Right cardiac atrium (tissue), 5 donors: ENCODE measurements at regions not wholly inside any gene's neighbourhood (a gene's known extent, or its start where the extent isn't known, plus 50 kb on each side); places are given as distances from the start of the nearest gene placed in this dataset.
"Not testable (repeated sequence)": the region's sequence is repeated elsewhere in the genome, so short reads cannot be mapped to it uniquely, and the experiment has no call there.

Source experiments
- ATAC-seq, 2 donors: fragments of 200-7000 bp; cut with Tn5 transposase; one replicate each; pipeline versions ENCODE4 v1.8.0 to v1.9.1; 2020; ENCODE audit warnings: moderate library complexity in 2 of 2, mild to moderate bottlenecking in 1 of 2
- DNase-seq, 3 donors: peaks; one replicate each; pipeline ENCODE4 v3.0.0-alpha.2; 2020
- H3K27ac ChIP-seq: one replicate; pipeline ENCODE4 v1.5.1; 2013; ENCODE audit warnings: mild to moderate bottlenecking, low read length, control low read depth, moderate library complexity
- H3K27me3 ChIP-seq: one replicate; pipeline ENCODE4 v1.6.1; 2013; ENCODE audit not compliant: control insufficient read depth, insufficient read depth
- H3K4me1 ChIP-seq: one replicate; pipeline ENCODE4 v1.6.1; 2013; ENCODE audit warnings: low read length; ENCODE audit not compliant: control insufficient read depth, insufficient read depth
- H3K4me3 ChIP-seq: one replicate; pipeline ENCODE4 v1.5.1; 2013; ENCODE audit warnings: low read length, control low read depth
- H3K9me3 ChIP-seq: one replicate; pipeline ENCODE4 v1.6.1; 2013; ENCODE audit warnings: low read length; ENCODE audit not compliant: control insufficient read depth
- WGBS: extraction: QIAGEN DNeasy Blood & Tissue Kit; methylation state at CpG from one replicate; pipeline ENCODE4 v1.1.7; 2013; 5-methylcytosine and 5-hydroxymethylcytosine counted together
- intact Hi-C, 4 donors: fragments of 100-400 bp; cut with DNase I; formaldehyde crosslinking; loops; one replicate each; pipeline versions ENCODE4 v1.11.0 to v1.14.0; 2022 to 2023
- donor health status: healthy with polysubstance abuse.
- donor health status: DM: no; HTN: yes; CAD: no.
- donor health status: DM: no; HTN: no; CAD: no.
- donor health status: DM: no; HTN: yes; CAD: no; lungs with severe emphysema.
- donor health status: DM: yes; HTN: yes; CAD: no.

GRCh38 chr5:84885485-84886258 is 501.0 kb upstream of the EDIL3 start:
- Histone ChIP-seq H3K4me3 (no peak overlapping the region), H3K9me3 (no peaks in the 10 kb centered on the region), H3K27ac (no peak overlapping the region), H3K4me1 (no peaks in the 10 kb centered on the region), H3K27me3 (no peaks in the 10 kb centered on the region)
- WGBS: 19% methylated on average over 1 of the region's 1 CpG
- DNase-seq (peak; percentile 40 to 80 (median 63)), ATAC-seq (peak; percentile 91 to 97)
- intact Hi-C loops: no loop called here

- no peak for ATAC-seq
- H3K27ac ChIP-seq: no peak overlapping the region
- H3K4me1 ChIP-seq: no peaks in the 10 kb centered on the region
- no peak for DNase-seq
- intact Hi-C loops: no loop called here
- WGBS: 77% methylated on average over 4 of the region's 4 CpGs
- no peak overlapping the region for H3K4me3 ChIP-seq
- no peaks in the 10 kb centered on the region for H3K9me3 ChIP-seq
- no peaks in the 10 kb centered on the region for H3K27me3 ChIP-seq
Observed at GRCh38 chr5:84881737-84882136, 497.1 kb upstream of the EDIL3 start.

- intact Hi-C loops: no loop called here
- ATAC-seq: no peak
Observed at GRCh38 chr5:84874196-84874595, 489.5 kb upstream of the EDIL3 start.

DNA sequence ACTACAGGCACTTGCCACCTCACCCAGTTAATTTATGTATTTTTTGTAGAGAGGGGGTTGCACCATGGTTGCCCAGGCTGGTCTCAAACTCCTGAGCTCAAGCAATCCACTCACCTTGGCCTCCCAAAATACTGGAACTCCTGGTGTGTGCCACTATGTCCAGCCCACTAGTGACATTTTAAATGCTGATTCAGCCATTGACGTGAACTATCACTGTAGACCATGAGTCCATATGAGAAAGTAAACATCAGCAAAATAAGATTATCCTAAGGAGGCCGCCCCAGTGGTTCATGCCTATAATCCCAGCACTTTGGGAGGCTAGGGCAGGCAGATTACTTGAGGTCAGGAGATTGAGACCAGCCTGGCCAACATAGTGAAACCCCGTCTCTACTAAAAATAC is 488.1 kb upstream of the EDIL3 start:
- Histone ChIP-seq H3K4me3 (no peak overlapping the region), H3K27ac (no peak overlapping the region), H3K9me3 (no peaks in the 10 kb centered on the region), H3K4me1 (no peaks in the 10 kb centered on the region), H3K27me3 (no peaks in the 10 kb centered on the region)
- ATAC-seq: no peak
- intact Hi-C loops: no loop called here
- no peak for DNase-seq
- WGBS: 57% methylated on average over 3 of the region's 3 CpGs

More at GRCh38 chr5:84874196-84874595, 489.5 kb upstream of the EDIL3 start:
- no peak for DNase-seq
- Histone ChIP-seq H3K4me3 (no peak overlapping the region), H3K9me3 (no peaks in the 10 kb centered on the region), H3K27me3 (no peaks in the 10 kb centered on the region), H3K4me1 (no peaks in the 10 kb centered on the region), H3K27ac (no peak overlapping the region)

DNA sequence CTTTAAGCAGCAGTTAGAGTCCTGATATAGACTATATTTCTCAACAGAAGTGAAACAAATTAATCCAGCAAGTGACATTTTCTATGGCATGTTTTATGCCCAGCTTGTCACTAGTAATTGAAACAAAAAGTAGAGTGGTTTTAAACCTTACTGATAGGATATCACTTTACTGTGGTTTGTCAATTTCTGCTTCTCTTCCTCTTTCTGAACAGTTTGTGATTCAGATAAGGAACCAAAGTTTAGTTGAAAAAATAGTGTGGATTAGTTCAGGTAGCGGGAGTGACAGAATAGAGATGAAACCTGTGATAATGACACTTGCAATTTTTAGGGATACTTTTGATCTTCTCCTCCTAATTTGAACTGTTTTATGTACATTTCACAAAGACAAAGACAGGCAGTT is 485.7 kb upstream of the EDIL3 start:
- DNase-seq (no peak), ATAC-seq (no peak)
- intact Hi-C loops: no loop called here
- Histone ChIP-seq H3K27me3 (no peaks in the 10 kb centered on the region), H3K4me1 (no peaks in the 10 kb centered on the region), H3K4me3 (no peak overlapping the region), H3K27ac (no peak overlapping the region), H3K9me3 (no peaks in the 10 kb centered on the region)
- 32% methylated on average over 1 of the region's 1 CpG for WGBS

DNA sequence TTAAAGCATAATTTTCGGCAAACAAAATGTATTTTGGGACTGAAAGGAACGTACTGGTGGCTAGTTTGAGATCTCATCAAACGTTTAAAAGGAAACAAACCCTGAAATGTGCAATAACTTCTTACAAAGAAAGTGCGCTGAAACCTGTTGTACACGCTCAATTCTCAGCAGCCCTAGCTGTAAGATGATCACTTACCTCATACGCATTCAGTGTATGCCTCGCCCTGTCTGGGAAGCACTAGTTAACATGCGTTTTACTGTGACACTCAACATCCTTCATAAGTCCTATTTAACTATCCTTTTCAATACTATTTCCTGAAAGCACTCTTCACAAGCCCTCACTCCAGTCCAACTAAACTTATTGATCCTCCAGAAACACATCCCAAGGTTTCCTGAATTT is 485.0 kb upstream of the EDIL3 start:
- Histone ChIP-seq H3K27ac (no peak overlapping the region), H3K27me3 (no peaks in the 10 kb centered on the region), H3K9me3 (no peaks in the 10 kb centered on the region), H3K4me1 (no peaks in the 10 kb centered on the region), H3K4me3 (no peak overlapping the region)
- DNase-seq: no peak
- ATAC-seq: no peak
- 86% methylated on average over 8 of the region's 8 CpGs for WGBS
- intact Hi-C loops: no loop called here

GRCh38 chr5:84863936-84864335 is 479.3 kb upstream of the EDIL3 start:
- intact Hi-C loops, DNase-seq, H3K27me3 ChIP-seq, ATAC-seq, H3K9me3 ChIP-seq, H3K4me1 ChIP-seq, H3K4me3 ChIP-seq, H3K27ac ChIP-seq: not testable (repeated sequence)
- WGBS: 96% methylated on average over 19 of the region's 19 CpGs

DNA sequence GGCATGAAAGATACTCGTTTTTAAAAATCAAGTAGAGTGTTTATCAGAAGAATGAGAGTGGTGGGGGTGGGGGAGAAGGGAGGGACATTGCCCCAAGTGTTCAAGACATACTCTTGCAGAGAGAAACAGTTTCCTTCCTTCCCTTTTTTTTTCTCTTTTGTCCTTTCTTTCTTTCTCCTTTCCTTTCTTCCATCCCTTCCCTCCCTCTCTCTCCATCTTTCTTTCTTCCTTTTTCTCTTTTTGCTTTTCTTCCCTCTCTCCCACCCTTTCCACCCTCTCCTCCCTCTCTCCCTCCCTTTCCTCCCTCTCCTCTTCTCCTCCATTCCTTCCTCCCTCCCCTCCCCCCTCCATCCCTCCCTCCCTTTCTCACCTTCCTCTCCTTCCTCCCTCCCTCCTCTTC is 478.3 kb upstream of the EDIL3 start:
- no peaks in the 10 kb centered on the region for H3K9me3 ChIP-seq
- H3K4me3 ChIP-seq: no peak overlapping the region
- H3K4me1 ChIP-seq: no peaks in the 10 kb centered on the region
- no peaks in the 10 kb centered on the region for H3K27me3 ChIP-seq
- ATAC-seq: no peak
- no peak overlapping the region for H3K27ac ChIP-seq
- WGBS: 25% methylated on average over 1 of the region's 1 CpG
- intact Hi-C loops: no loop called here
- DNase-seq: no peak

DNA sequence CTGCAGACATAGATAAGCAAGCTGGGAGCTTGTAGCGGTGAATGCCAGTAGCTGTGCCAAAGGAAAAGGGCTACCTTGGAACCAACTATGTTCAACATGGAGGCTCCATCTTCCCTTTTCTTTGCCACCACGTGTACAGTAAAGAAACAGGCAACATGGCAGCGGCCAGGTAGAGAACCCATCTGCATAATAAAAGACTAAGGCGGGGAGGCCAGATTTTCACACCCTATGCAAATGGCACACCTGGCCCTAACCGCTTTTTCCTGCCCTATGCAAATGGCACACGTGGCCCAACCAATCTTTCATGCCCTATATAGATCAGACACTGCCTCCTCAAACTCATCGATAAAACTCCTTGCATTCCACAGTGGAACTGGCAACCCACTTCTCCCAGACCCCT is 477.5 kb upstream of the EDIL3 start:
- intact Hi-C loops: no loop called here

GRCh38 chr5:84861306-84861705 is 476.6 kb upstream of the EDIL3 start:
- no peak overlapping the region for H3K27ac ChIP-seq
- 37% methylated on average over 2 of the region's 2 CpGs for WGBS
- H3K9me3 ChIP-seq: no peaks in the 10 kb centered on the region
- no peak for DNase-seq
- intact Hi-C loops: no loop called here
- H3K27me3 ChIP-seq: no peaks in the 10 kb centered on the region
- H3K4me3 ChIP-seq: no peak overlapping the region
- H3K4me1 ChIP-seq: no peaks in the 10 kb centered on the region
- ATAC-seq: no peak

More for the DNA sequence above, 477.5 kb upstream of the EDIL3 start:
- Histone ChIP-seq H3K27ac (no peak overlapping the region), H3K4me3 (no peak overlapping the region), H3K27me3 (no peaks in the 10 kb centered on the region), H3K4me1 (no peaks in the 10 kb centered on the region), H3K9me3 (no peaks in the 10 kb centered on the region)
- DNase-seq (no peak), ATAC-seq (no peak)
- 78% methylated on average over 7 of the region's 7 CpGs for WGBS

- Histone ChIP-seq H3K4me1 (no peaks in the 10 kb centered on the region), H3K4me3 (no peak overlapping the region), H3K27ac (no peak overlapping the region), H3K9me3 (no peaks in the 10 kb centered on the region), H3K27me3 (no peaks in the 10 kb centered on the region)
- ATAC-seq: no peak
- WGBS: 90% methylated on average over 1 of the region's 1 CpG
- DNase-seq: no peak
- intact Hi-C loops: no loop called here
Observed at GRCh38 chr5:84859056-84859455, 474.4 kb upstream of the EDIL3 start.

GRCh38 chr5:84831701-84832100 is 447.0 kb upstream of the EDIL3 start:
- intact Hi-C loops: no loop called here
- Histone ChIP-seq H3K4me3 (no peak overlapping the region), H3K27ac (no peak overlapping the region), H3K9me3 (no peaks in the 10 kb centered on the region), H3K27me3 (no peaks in the 10 kb centered on the region), H3K4me1 (no peaks in the 10 kb centered on the region)
- WGBS: 91% methylated on average over 1 of the region's 1 CpG
- ATAC-seq (no peak), DNase-seq (no peak)
